SU-DHL-6 (cell line): ENCODE measurements at regions not wholly inside any gene's neighbourhood (a gene's known extent, or its start where the extent isn't known, plus 50 kb on each side); places are given as distances from the start of the nearest gene placed in this dataset.

Experiments
- EZH2phosphoT487 ChIP-seq: fragments of 200-600 bp; sonication (generic), shearing (Covaris generic); conservative IDR thresholded peaks from 2 replicates; pipeline ENCODE4 v1.6.1; 2018; ENCODE audit warnings: mild to moderate bottlenecking, antibody characterized with exemption, low read length, moderate library complexity, mixed read lengths
- TF ChIP-seq, protein P1 (sequence below): fragments of 200-600 bp; sonication (generic); IDR thresholded peaks from one replicate; pipeline ENCODE4 v1.5.1; 2017; ENCODE audit warnings: antibody characterized with exemption, mild to moderate bottlenecking, low read length, moderate library complexity; ENCODE audit not compliant: insufficient read depth, poor library complexity, severe bottlenecking

DNA sequence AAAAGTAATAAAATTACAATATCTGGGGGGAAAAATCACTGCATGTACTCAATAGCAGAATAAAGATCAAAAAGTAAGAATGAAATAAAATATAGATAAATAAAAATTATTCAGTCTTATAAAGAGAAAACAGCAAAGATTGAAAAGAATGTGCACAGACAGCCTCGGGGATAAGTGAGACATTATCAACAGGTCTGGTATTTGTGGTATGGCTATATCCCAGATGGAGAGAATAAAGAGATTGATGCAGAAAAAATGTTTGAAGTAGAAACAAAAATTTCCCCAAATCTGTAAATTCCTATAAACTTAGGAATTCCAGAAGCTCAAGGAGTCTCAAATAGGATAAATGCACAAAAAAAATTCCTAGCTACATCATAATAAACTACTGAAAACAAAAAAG, 74.5 kb upstream of the LUZP2 start:
- TF ChIP-seq, protein P1, sequence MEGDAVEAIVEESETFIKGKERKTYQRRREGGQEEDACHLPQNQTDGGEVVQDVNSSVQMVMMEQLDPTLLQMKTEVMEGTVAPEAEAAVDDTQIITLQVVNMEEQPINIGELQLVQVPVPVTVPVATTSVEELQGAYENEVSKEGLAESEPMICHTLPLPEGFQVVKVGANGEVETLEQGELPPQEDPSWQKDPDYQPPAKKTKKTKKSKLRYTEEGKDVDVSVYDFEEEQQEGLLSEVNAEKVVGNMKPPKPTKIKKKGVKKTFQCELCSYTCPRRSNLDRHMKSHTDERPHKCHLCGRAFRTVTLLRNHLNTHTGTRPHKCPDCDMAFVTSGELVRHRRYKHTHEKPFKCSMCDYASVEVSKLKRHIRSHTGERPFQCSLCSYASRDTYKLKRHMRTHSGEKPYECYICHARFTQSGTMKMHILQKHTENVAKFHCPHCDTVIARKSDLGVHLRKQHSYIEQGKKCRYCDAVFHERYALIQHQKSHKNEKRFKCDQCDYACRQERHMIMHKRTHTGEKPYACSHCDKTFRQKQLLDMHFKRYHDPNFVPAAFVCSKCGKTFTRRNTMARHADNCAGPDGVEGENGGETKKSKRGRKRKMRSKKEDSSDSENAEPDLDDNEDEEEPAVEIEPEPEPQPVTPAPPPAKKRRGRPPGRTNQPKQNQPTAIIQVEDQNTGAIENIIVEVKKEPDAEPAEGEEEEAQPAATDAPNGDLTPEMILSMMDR, result no peak
- TF ChIP-seq EZH2phosphoT487, result no peak
